HG02798 (cell line): ENCODE measurements at regions not wholly inside any gene's neighbourhood (a gene's known extent, or its start where the extent isn't known, plus 50 kb on each side); places are given as distances from the start of the nearest gene placed in this dataset.
"Not testable (repeated sequence)": the region's sequence is repeated elsewhere in the genome, so short reads cannot be mapped to it uniquely, and the experiment has no call there.

Experiments
- ATAC-seq: cut with Tn5 transposase; IDR thresholded peaks from one replicate; pipeline ENCODE4 v1.9.1; 2021; ENCODE audit warnings: mild to moderate bottlenecking; ENCODE audit not compliant: unreplicated experiment, poor library complexity

DNA sequence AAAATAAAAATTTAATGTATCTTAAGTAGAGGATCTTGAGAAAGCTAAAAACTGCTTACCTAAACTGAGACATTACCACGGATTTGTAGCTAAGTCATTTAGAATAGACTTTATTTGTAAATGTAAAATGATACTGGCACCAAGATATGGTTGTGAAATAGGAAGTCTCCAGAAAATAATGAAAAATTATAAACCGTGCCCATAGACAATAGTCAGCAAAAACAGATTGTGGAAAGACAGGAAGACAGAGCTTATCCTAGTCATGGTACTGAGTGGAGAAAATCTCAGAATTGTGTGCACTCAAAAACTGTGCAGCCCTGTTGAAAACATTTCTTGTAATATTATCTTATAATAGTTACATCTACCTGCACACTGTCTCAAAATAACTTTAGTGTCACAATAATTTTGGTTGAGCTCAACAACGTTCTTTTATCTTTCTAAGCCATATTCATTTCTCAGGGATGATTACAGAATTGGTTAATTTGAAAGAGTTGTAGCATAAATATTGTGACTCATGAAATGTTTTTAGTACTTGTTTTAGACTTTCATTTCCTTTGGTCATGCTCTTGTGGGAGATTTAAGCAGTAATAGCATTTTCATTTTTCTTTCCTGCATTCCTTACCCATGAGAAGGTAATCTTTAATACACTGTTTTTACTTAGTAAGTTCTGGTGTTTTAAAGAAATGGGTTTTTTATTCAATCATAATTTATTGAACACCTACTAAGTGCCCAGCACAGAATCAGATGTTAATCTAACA lies 174.5 kb downstream of the SOX4 start:
- ATAC-seq = no peak

DNA sequence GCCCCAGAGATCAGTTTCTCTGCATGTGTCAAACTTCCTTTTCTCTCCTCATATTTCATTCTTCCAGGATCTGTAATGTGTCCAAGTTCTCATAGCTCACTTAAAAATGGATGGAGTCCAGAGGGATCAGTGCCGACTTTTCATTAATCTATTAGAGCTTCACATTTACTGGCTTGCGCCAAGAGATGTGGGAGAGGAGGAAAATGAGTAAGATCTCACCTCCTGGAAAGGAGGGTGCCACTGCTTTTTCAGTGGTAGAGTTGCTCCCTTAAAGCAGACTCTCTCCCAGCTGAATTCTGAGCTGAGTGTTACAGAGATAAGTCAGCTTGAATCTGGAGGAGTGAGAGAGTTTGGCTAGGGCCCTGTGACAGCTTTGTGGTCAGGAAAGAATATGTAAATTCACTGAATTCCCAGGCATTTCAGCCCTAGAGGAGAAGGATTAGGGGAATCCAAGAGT lies 175.9 kb downstream of the SOX4 start:
- no peak for ATAC-seq

DNA sequence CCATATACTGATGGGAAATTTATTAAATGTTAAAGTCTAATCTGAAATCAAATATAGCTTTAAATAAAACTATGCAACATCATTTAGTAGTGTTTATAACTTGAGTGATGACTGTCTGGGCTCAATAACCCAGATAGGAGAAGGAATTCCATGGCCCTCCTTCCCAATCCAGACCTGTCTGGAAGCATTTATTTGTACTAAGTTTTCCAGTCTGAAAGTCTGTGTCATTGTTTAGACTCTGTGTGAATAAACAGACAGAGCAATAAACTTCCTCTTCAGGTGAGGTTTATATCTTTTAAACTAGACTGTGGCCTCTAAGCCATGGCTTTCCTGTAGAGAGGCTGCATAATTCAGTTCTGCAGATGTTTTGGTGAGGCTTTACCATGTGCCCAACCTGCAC lies 176.4 kb downstream of the SOX4 start:
- no peak for ATAC-seq

DNA sequence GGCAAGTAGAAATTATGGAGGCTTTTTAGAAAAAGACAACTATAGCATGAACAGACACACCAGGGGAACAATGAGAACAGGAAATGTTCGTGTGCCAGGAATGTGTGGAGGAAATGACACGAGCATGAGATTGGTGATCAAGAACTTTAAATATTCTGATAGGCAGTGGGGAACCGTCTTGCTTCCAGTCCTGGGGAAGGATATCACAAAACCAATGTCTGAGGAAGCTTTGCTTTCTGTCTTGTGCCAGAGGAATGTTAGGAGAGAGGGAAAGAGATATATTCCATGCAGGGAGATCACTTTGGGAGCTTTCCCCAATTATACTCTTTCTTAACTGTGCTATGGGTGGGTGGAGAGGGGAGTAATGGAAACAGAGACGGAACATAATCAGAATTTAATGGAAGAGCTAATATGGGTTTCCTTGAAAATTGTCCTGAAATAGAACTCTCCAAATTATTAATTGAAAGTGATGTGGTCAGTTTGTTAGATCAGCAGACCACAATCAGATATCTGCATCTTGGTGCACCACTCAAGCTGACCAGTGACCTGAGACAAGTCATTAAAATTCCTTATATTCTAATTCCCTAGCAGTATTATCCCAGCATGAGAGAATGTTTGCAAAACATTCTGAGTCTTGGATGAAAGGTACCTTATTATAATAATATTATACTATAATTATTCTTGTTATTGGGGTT lies 178.2 kb downstream of the SOX4 start:
- ATAC-seq = no peak

DNA sequence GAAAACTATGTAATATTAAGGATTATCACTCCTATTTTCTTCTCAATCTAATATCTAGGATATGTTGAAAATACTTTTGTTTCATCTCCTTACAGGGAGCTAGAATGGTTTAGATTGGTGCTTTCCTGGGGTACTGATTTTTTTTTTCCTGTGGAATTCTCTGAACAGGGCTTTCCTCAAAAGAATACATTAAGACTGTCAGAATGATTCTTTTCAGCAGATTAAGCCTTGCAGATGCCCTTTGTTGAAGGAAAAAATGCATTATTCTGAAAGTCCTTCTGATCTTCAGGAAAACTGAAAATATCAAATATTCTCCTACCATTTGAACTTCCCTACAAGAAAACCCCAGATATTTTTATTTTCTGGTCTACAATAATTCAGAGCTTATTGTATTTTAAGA lies 178.9 kb downstream of the SOX4 start:
- no peak for ATAC-seq

DNA sequence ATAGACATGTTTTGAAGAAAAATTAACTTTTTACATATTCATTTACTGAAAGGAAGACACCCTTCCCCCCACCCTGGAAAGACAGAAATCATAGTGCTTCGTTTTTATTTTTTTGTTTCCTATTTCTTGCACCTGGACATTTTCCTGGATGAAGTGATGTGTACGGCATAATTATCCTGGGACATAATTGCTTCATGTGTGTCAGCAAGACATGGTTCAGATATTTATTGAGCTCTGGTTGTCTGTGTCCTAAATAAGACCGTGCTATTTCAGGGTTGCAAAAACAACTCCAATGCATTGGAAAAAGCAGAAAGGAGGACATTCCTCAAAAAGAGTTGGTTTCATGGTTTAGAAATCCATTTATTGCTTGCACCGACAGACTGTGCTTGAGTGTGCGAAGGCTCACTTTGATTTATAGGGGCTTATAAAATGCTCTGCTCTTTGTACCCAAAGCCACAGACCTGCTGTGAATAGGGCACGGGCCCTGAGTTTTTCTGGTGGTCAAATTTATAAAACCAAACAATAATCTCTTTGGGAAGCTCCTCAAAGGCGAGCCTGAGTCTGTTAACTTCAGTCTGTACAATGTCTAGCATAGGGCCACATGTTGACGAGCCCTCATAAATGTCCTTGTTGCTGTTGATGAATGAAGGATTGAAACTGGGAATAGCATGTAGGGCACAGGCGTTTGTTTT lies 179.5 kb downstream of the SOX4 start:
- ATAC-seq = no peak

DNA sequence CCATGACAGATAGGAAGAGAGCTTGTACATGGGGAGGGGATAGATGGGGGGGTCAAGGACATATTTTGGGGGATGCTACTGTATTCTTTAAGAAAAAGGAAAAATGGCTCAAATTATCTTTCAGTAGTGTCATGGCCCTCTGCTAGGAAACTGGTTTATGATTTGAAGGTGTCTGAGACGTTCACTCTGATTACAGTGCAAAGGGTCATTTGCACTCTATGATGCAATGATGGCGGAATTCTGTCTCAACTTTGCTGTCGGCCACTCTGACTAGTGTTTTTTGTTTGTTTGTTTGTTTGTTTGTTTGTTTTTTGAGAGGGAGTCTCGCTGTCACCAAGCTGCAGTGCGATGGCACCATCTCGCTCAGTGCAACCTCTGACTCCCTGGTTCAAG lies 180.0 kb downstream of the SOX4 start:
- ATAC-seq = no peak

DNA sequence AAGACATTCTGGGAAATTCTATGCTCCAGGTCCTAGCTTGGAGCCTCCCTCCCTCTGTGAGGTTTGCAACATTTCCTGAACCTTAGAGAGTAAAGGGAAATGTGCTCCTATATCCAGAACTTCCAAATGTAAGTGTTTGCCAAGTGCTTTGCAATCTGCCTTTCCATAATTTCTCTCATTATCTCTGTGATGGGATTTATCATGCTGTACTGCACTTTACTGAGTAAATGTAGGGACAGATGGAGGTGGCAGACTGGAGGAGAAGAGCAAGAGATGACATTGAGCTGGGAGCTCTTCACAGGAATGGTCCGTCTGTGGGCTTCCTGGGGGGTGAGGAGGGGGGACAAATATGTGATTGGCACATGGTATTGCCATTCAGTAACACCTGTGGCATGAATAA lies 184.3 kb downstream of the SOX4 start:
- no peak for ATAC-seq

DNA sequence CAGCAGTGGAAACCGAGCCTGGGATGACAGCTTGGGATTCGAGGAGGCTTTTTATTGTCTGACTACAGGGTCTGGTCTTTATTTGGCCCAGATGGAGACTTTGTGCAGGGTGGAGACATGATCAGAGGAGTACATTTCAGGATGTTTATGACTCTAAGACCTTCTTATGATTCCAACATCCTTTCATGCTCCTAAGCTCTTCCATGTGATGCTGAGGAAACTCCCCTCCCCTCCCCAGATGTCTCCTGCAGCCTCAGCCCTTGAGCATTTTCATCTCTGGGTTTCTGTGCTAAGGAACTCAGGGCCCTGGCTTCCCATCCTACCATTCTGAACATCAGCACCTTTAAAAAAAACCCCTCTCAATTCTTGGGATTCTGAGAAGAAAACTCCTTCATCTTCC lies 186.6 kb downstream of the SOX4 start:
- no peak for ATAC-seq

DNA sequence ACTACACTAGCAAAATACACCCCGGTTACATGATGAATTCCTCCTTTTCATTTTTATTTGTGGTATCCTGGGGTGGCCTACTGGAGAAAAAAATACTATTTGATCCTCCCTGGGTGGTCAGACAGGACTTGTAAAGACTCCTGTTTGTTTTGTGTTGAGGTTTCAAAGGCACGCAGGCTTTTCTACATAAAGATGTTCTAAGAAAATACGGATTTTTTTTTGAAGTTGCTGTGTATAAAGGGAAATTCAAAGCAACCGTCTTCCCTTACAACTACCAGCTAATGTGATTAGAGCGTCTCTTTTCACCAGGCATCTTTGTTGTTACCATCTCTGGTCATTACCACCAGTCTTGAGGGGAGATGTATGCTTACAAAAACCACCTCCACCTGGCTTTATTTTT lies 187.1 kb downstream of the SOX4 start:
- no peak for ATAC-seq

DNA sequence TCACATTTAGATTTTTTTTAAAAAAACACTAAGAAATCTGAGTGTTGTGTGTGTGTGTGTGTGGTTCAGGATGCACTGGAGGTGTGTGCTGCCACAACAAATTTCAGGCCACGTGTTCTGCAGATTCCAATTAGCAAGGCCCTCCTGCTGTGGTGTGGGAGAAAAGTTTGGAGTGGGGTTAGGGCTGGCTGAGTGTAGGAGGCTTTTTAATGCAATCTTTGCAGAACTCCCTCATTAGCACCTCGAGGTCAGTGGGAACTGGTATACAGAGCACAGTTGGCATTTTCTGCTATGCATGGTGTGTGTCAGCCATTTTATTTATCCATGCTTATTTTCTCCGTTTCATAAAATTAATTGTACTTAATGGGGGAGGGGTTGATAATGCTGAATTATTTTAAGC lies 187.6 kb downstream of the SOX4 start:
- no peak for ATAC-seq

DNA sequence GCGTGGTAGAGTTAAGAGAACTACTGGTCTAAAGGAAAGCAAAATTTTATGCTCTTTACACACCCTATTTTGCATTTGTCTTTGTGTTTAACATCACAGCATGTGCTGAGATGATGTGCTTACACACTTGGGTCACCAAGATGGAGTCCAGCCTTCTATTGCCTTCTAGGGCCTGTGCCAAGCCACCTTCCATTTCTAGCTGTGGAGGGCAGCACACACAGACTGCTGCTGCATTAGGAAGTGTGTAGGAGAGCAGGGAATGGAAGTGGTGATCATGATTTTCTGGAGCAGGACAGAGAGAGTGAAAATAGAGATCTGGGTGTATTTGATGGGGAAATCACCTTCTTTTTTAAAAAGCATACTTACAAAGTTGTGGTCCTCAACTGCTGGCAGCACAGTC lies 191.6 kb downstream of the SOX4 start:
- no peak for ATAC-seq

DNA sequence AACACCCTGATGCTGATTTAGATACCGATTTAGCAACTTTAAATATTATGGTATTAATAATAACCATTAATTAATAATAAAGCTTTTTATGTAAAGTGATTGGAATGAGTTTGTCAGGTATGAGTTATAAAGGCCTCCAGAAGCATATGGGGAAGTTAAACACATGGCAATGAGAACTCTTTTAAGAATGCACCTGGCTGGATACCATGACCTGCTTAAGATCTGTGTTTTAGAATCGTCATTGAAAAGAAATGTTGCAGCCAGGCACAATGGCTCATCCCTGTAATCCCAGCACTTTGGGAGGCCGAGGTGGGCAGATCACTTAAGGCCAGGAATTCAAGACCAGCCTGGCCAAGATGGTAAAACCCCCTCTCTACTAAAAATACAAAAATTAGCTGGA lies 197.5 kb downstream of the SOX4 start:
- ATAC-seq = no peak

DNA sequence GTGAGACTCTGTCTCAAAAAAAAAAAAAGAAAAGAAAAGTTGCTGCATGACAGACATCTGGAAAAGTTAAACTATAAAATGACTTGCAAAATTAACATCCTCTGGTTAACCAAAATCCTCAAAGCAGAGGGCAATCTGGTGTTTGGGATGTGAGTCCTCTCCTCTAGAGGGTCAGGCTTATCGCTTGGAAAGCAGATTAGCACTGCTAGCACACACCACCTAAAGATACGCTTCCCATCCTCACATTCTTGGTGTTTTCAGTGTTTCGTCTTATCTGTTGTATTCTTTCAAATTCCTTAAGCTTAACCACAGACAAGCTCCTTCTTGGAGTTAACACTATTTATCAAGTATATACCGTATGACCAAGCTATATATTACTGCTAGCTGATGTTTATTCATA lies 198.0 kb downstream of the SOX4 start:
- no peak for ATAC-seq

DNA sequence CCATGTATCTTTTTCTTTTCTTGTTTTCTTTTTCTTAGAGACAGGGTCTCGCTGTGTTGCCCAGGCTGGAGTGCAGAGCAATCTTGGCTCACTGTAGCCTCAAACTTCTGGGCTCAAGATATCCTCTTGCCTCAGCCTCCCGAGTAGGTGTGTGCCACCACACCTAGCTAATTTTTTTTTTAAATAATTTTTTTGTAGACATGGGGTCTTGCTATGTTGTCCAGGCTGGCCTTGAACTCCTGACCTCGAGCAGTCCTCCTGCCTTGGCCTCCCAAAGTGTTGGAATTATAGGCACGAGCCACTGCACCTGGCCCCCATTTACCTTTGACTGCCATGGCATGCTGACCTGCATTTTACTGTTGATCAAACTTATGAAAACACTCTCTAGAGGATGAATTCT lies 198.6 kb downstream of the SOX4 start:
- no peak for ATAC-seq

DNA sequence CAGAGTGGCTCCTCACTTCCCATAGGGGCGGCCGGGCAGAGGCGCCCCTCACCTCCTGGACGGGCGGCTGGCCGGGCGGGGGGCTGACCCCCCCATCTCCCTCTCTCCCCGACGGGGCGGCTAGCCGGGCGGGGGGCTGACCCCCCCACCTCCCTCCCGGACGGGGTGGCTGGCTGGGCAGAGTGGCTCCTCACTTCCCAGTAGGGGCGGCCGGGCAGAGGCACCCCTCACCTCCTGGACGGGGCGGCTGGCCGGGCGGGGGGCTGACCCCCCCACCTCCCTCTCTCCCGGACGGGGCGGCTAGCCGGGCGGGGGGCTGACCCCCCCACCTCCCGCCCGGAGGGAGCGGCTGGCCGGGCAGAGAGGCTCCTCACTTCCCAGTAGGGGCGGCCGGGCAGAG lies 203.4 kb downstream of the SOX4 start:
- ATAC-seq = not testable (repeated sequence)

DNA sequence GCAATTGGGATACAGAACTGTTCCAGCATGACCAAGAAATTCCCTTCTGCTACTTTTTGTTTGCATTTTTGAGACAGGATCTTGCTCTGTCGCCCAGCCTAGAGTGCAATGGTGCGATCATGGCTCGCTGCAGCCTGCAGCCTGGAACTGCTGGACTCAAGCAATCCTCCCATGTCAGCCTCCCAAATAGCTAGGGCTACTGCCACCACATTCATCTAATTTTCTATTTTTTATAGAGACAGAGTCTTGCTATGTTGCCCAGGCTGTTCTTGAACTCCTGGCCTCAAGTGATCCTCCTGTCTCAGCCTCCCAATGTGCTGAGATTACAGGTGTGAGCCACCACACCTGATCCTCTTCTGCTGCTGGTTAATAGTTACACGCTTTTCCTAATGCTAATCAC lies 204.9 kb downstream of the SOX4 start:
- no peak for ATAC-seq

DNA sequence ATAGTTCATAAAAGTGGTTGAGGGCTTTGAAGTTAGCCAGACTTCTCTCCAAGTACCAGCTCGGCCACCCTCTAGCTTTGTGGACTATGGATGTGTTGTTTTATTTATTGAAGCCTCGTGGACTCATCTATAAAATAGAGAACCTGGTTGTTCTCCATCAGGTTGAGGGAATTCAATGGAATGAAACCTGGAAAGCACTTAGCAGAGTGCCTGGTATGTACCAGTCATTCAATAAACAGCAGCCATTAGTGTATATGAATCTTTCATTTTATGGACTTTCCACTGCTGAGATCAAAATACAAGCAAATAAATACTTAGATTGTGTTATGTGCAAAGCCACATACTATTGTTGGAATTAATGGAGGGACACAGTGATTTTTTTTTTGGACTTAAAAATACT lies 206.8 kb downstream of the SOX4 start:
- no peak for ATAC-seq

DNA sequence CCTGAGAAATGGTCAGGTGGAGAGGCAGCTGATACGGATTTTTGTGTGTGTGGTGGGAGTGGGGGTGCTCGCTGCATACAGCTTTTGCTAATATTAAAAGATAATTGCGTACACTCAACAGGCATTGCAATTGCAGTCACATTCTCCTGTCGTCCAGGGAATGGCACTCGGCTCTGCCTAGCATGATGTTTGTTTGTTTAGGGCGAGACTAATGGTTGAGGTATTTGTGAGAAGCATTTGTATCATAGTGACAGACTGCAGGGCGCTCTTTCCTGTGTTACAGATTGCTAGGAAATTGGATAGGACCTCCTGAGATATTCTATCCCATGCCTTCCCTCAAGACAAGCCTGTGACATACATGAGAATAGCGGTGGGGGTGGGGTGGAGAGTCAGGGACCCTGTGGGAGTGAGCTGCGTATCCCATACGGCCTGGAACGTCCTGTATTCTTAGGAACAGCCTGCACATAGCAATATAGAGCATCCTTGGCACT lies 207.4 kb downstream of the SOX4 start:
- ATAC-seq = no peak

DNA sequence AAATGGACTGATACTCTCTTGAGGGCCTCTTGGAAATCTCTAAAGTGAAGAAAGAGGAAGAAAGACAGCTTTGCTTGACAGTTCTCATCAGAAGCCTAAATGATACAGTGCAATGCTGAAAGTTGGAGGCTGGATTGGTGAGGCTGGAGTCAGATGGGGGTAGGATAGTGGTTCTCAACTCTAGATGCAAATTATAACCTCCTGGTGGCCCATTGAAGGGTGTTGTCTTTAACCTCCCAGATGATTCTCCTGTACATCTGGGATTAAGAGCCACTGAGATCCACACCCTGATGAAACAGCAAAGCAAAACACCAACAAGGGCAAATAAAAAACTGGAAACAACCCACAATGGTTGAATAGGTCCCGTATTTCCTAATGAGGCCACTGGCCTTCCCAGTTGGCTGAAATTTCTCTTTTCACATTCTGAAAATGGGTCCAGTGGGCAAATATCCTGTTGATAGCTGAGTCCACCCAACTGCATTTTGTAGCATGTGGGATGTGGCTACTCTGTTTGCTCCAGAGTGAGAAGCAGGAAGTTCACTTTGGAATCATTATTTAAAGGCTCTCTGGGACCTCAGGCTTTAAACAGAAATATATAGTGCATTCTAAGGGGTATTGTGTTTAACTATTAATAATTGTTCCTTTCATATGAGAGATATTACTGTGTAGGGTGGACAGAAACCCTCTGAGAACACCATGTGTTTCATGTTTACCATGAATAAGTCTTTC lies 208.1 kb downstream of the SOX4 start:
- no peak for ATAC-seq
